ENCODE measurements at regions not wholly inside any gene's neighbourhood (a gene's known extent, or its start where the extent isn't known, plus 50 kb on each side); places are given as distances from the start of the nearest gene placed in this dataset.

DNA sequence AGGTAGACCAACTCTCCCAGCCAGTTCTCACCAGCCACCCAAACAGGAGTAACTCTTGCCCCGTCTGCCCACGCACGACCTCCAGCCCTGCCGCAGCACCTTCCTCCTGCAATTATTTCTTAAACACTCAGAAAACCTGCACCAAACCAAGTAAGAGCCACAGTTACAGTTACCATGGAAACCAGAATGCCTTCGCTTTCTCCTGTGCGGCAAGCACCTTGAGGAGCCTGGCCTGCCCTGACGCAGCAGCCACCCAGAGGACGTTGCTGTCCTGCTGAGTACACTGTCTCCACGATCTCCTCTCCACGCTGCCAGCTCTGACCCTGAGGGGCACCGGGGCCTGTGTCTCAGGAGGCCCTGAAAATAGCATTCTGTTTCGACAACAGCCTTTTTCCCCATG is 94.3 kb upstream of the SMIM21 start:
- H3K4me1 Mint-ChIP-seq (ENCODE audit: low read depth in 2 of 2), result no peaks in the 10 kb centered on the region
- peaks cover 29 to 52% of the 10 kb centered on the region in 2 donors for H3K27me3 Mint-ChIP-seq
- no peak for ATAC-seq (replicated peaks)
- H3K9me3 Mint-ChIP-seq, result no peaks in the 10 kb centered on the region
- no peak overlapping the region for H3K27ac Mint-ChIP-seq
- H3K36me3 Mint-ChIP-seq (ENCODE audit: insufficient read depth), result peaks cover 4% of the 10 kb centered on the region
- DNase-seq, result no peak
- H3K4me3 Mint-ChIP-seq, result no peak overlapping the region

DNA sequence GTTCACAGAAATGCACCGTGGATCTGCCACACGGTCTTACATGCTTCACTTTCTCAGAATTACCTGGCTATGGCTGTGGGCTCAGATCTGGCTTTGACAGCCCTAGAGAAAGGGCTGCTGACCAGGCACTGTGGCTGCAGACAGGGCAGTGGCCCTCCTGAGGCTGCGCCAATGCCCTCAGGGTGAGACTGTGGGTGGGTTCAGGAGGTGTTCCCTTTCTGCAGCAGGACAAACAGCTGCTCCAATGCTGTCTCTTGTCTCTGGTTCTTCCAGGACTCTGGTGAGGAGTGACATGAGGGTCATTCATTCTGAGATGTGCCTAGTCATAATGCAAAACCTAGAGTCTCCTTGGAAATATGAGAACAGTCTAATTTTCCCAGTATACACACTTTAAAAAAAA is 90.5 kb upstream of the SMIM21 start:
- H3K4me3 Mint-ChIP-seq, result no peak overlapping the region

DNA sequence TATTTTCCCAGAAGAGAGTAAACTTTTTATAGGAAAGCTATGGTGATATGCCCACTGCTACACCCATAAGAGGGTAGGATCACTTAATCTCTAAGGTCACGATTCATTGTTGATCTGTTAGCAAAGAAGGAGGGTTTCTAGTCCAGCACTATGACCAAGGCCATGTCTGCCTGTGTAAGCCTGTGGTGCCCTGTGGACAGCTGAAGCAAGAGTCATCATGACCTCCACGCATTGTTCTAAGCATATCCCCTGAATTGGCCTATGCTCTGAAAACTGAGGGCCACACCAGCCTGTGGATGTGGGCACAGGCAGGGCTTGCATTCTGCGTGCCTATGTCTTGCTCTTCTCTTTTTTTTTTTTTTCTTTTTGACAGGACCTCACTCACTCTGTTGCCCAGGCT is 89.8 kb upstream of the SMIM21 start:
- Mint-ChIP-seq H3K4me1 (ENCODE audit: low read depth in 2 of 2) (no peaks in the 10 kb centered on the region), H3K27me3 (peaks cover 26 to 44% of the 10 kb centered on the region in 2 donors), H3K9me3 (no peaks in the 10 kb centered on the region), H3K27ac (no peak overlapping the region), H3K36me3 (ENCODE audit: insufficient read depth) (peaks cover 4% of the 10 kb centered on the region), H3K4me3 (no peak overlapping the region)
- DNase-seq (no peak), ATAC-seq (replicated peaks) (no peak)

More for the DNA sequence above, 90.5 kb upstream of the SMIM21 start:
- Mint-ChIP-seq H3K36me3 (ENCODE audit: insufficient read depth) (peaks cover 4% of the 10 kb centered on the region), H3K27me3 (peaks cover 25 to 45% of the 10 kb centered on the region in 2 donors), H3K4me1 (ENCODE audit: low read depth in 2 of 2) (no peaks in the 10 kb centered on the region), H3K9me3 (no peaks in the 10 kb centered on the region), H3K27ac (no peak overlapping the region)
- ATAC-seq (replicated peaks), result no peak
- no peak for DNase-seq

DNA sequence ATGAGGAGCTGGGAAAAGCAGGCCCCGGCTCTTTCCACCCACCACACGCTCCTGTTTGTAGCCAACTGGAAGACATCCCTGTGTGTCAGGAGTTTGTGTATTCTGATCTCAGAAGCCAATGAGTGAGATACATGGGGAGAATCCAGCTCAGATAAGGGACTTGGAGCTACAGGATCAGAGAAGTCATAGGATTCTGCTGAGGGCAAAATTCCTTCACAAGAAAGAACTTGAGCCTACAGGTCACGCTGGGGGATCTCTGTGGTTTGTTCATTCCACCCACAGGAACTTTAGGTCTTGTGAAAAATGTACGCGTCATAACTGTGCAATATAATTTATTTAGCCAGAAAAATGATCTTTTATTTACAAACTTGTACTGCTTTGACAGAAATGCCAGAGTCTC is 80.1 kb upstream of the SMIM21 start:
- no peaks in the 10 kb centered on the region for H3K36me3 Mint-ChIP-seq (ENCODE audit: insufficient read depth)
- DNase-seq (no peak), ATAC-seq (replicated peaks) (no peak)
- no peaks in the 10 kb centered on the region for H3K4me1 Mint-ChIP-seq (ENCODE audit: low read depth in 2 of 2)
- peaks cover 0 to 1% of the 10 kb centered on the region in 2 donors for H3K9me3 Mint-ChIP-seq
- H3K27me3 Mint-ChIP-seq, result peaks cover 44 to 67% of the 10 kb centered on the region in 2 donors
- no peak overlapping the region for H3K27ac Mint-ChIP-seq
- H3K4me3 Mint-ChIP-seq, result no peak overlapping the region

DNA sequence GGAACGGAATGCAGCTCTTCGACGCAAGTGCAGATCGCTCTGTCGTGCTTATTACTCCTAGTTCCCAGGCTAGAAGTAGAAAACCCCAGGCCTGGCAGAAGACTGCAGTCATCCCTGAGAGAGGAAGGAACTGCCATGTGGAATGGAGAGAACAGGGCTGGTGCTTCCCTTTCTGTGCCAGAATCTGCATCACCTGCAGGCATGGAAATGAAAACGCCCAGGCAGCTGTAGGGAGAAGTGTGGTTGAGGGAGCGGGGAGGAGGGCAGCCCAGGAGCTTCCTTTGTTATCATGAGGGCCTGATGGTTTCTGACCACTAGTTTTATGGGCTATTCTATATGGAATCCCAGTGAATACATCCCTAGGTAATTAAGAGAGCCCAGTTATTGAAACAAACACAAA is 79.4 kb upstream of the SMIM21 start:
- H3K36me3 Mint-ChIP-seq (ENCODE audit: insufficient read depth), result no peaks in the 10 kb centered on the region
- H3K27me3 Mint-ChIP-seq, result peaks cover 49 to 75% of the 10 kb centered on the region in 2 donors
- H3K4me1 Mint-ChIP-seq (ENCODE audit: low read depth in 2 of 2), result no peaks in the 10 kb centered on the region
- no peak for ATAC-seq (replicated peaks)
- no peaks in the 10 kb centered on the region for H3K9me3 Mint-ChIP-seq
- no peak for DNase-seq
- H3K4me3 Mint-ChIP-seq, result no peak overlapping the region
- H3K27ac Mint-ChIP-seq, result no peak overlapping the region

DNA sequence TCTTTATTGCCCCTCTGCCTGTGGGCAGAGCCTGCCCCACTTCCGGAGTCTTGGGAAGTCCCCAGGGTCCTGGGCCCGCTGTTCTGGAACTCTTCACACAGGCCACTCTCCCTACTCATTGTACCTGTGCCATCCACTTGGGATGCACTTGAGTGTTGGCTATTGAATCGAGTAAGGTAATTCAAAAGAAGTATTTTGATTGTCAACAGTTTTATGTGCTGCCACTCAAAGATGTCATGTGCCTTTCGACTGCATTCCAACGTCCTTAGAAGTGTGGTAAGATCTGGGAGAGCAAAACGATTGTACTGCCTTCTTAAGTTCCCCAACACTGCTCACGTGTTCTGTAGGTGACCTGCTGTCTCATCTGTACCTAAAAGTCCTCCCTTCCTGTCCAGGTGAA is 77.0 kb upstream of the SMIM21 start:
- Mint-ChIP-seq H3K9me3 (no peaks in the 10 kb centered on the region), H3K27me3 (peaks cover 45 to 75% of the 10 kb centered on the region in 2 donors), H3K4me1 (ENCODE audit: low read depth in 2 of 2) (no peaks in the 10 kb centered on the region), H3K4me3 (no peak overlapping the region), H3K36me3 (ENCODE audit: insufficient read depth) (no peaks in the 10 kb centered on the region), H3K27ac (no peak overlapping the region)
- ATAC-seq (replicated peaks) (no peak), DNase-seq (no peak)

DNA sequence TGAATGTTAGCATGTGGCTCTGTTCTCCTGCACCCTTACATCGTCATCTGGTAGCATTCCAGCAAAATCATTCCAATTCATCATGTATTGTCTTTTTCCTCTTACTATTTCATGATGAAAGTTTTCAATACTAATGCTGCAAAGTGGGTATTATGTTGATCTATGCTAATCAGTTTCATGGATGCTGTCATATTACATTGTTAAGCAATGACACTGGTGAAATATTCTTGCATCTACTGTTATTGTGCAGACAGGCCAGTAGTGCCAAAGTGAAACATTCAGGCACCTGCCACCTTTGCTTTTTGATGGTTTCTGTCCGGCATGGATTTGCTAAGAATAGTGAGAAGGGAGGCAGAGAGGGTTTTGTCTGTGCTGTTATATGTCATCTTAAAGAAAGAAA is 76.1 kb upstream of the SMIM21 start:
- Mint-ChIP-seq H3K4me3 (no peak overlapping the region), H3K4me1 (ENCODE audit: low read depth in 2 of 2) (no peaks in the 10 kb centered on the region), H3K27me3 (peaks cover 45 to 75% of the 10 kb centered on the region in 2 donors), H3K27ac (no peak overlapping the region), H3K36me3 (ENCODE audit: insufficient read depth) (no peaks in the 10 kb centered on the region), H3K9me3 (no peaks in the 10 kb centered on the region)
- DNase-seq (no peak), ATAC-seq (replicated peaks) (no peak)

DNA sequence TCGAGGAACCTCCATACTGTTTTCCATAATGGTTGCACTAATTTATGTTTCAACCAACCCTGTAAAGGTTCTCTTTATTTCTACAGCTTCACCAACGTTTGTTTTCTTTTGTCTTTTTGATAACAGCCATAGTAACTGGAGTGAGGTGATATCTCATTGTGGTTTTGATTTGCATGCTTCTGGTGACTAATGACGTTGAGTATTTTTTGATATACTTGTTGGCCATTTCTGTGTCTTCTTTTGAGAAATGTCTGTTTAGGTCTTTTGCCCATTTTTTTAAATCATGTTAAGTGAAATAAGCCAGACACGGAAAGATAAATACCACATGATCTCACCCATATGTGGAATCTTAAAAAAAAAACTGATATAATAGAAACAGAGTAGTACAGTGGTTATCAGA is 74.8 kb upstream of the SMIM21 start:
- ATAC-seq (replicated peaks), result no peak
- no peak for DNase-seq
- Mint-ChIP-seq H3K36me3 (ENCODE audit: insufficient read depth) (no peaks in the 10 kb centered on the region), H3K4me1 (ENCODE audit: low read depth in 2 of 2) (no peaks in the 10 kb centered on the region), H3K27ac (no peak overlapping the region), H3K4me3 (no peak overlapping the region), H3K9me3 (no peaks in the 10 kb centered on the region), H3K27me3 (peaks cover 49 to 84% of the 10 kb centered on the region in 2 donors)

DNA sequence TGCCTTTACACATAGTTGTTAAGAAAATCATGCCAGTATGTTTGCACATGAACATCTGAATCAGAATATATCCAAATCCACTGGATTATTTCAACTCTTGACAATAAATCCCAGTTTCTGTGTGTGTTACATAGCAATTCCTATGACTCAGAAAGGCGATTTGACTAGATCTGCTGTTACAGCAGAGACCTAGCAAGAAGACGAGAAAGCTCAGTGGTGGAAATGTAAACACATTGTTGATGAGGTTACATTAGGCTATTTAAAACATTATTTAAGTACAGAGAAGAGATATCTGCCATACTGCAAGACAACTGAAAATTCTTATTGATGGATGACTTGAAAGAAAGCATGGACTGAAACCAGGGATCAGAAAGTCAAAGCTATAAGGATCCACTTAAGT is 73.0 kb upstream of the SMIM21 start:
- no peak overlapping the region for H3K4me3 Mint-ChIP-seq
- ATAC-seq (replicated peaks), result no peak
- no peak for DNase-seq
- H3K27me3 Mint-ChIP-seq, result peaks cover 58 to 84% of the 10 kb centered on the region in 2 donors
- no peaks in the 10 kb centered on the region for H3K4me1 Mint-ChIP-seq (ENCODE audit: low read depth in 2 of 2)
- no peaks in the 10 kb centered on the region for H3K9me3 Mint-ChIP-seq
- no peaks in the 10 kb centered on the region for H3K36me3 Mint-ChIP-seq (ENCODE audit: insufficient read depth)
- no peak overlapping the region for H3K27ac Mint-ChIP-seq

DNA sequence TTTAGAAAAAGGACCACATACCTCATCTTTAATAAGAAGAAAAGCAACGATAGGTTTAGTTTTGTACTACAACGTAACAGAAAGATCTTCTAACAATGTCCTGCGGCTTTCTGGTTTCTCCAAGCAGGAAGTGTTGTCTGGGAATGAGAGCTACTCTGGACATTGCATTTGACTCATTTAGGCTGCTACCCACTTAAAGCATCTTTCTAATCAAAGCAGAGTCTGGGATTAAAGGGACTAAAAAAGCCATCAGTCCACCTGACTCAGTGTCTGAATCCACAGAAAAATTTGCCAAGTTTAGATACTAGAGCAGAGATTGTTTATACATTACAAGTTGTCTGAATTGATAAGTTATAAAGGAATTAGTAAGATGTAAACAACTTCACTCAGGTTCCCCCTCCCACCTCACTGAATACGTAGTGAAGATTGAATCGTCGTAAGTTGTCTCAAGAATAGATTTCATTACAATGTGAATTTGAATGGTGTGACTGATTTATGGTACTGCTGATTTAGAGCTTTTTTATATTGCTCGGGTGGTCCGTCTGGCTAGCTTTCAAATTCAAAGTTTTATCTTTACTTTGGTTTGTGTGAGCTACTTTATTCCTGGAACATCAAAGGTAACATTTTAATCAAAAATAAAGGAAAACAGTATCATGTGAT is 70.2 kb upstream of the SMIM21 start:
- Mint-ChIP-seq H3K4me3 (no peak overlapping the region), H3K27ac (no peak overlapping the region), H3K36me3 (ENCODE audit: insufficient read depth) (no peaks in the 10 kb centered on the region), H3K9me3 (no peaks in the 10 kb centered on the region), H3K4me1 (ENCODE audit: low read depth in 2 of 2) (no peaks in the 10 kb centered on the region), H3K27me3 (peaks cover 55 to 75% of the 10 kb centered on the region in 2 donors)
- ATAC-seq (replicated peaks) (no peak), DNase-seq (no peak)

DNA sequence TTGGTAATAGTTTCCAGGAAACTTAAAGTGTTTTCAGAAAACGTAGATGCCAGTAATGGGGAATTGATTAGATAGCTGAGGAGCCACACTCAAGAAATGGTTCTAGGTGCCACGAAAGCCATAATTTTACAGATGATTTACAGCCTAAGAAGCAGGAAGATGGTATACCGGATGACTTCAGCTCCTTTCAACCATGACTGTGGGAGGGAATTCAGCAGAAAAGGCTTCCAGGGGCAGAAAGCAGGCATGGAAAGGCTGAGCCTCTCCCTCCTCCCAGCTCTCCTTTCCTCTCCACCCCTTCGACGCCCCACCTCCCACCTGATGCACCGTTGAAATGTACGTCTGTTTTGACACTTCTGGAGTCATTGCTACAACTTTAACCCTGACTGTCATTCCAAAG is 68.6 kb upstream of the SMIM21 start:
- Mint-ChIP-seq H3K36me3 (ENCODE audit: insufficient read depth) (no peaks in the 10 kb centered on the region), H3K27ac (no peak overlapping the region), H3K4me1 (ENCODE audit: low read depth in 2 of 2) (no peaks in the 10 kb centered on the region), H3K27me3 (peaks cover 64 to 81% of the 10 kb centered on the region in 2 donors), H3K4me3 (no peak overlapping the region), H3K9me3 (no peaks in the 10 kb centered on the region)
- ATAC-seq (replicated peaks), result no peak
- DNase-seq, result no peak

DNA sequence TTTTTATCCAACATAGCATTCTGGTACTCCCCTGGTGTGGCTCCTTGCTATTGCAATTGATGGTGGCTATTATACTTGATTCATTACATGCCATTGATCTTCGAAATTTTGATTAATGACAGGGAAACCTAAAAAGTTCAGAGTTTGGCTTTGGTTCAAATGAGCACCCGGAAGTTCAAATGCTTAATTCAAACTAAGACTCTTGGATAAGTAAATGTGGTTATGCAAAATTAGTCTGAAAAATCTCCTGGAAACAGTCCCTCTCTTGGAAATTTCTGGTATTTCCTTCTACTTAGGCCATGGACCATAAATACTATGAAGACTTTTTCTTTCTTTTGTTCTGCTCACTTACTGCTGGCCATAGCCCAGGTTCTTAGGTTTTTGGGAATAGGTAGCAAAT is 65.3 kb upstream of the SMIM21 start:
- DNase-seq (no peak), ATAC-seq (replicated peaks) (no peak)
- Mint-ChIP-seq H3K36me3 (ENCODE audit: insufficient read depth) (no peaks in the 10 kb centered on the region), H3K27me3 (peaks cover 68 to 78% of the 10 kb centered on the region in 2 donors), H3K4me1 (ENCODE audit: low read depth in 2 of 2) (no peaks in the 10 kb centered on the region), H3K27ac (no peak overlapping the region), H3K9me3 (no peaks in the 10 kb centered on the region), H3K4me3 (no peak overlapping the region)

DNA sequence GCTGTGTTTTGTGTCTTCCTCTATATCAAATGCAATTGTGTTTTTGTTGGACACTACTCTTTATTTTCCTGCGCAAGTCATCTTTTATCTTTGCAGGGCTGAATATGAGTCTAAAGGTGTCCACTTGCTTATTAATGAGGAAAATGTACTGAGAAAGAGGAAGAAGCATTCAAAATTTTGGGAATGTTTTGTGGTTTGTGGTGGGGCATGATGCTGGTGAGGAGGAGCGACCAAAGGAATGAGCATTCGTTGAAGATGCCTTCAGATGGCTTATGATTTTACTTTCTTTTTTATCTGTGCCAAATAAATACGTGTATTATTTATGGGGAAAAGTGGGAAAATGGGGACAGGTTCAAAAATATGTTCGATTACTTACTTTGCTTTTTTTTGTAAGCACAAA is 63.9 kb upstream of the SMIM21 start:
- Mint-ChIP-seq H3K27ac (no peak overlapping the region), H3K36me3 (ENCODE audit: insufficient read depth) (no peaks in the 10 kb centered on the region), H3K9me3 (no peaks in the 10 kb centered on the region), H3K4me3 (no peak overlapping the region), H3K27me3 (peaks cover 64 to 72% of the 10 kb centered on the region in 2 donors), H3K4me1 (ENCODE audit: low read depth in 2 of 2) (no peaks in the 10 kb centered on the region)
- ATAC-seq (replicated peaks), result no peak
- no peak for DNase-seq

DNA sequence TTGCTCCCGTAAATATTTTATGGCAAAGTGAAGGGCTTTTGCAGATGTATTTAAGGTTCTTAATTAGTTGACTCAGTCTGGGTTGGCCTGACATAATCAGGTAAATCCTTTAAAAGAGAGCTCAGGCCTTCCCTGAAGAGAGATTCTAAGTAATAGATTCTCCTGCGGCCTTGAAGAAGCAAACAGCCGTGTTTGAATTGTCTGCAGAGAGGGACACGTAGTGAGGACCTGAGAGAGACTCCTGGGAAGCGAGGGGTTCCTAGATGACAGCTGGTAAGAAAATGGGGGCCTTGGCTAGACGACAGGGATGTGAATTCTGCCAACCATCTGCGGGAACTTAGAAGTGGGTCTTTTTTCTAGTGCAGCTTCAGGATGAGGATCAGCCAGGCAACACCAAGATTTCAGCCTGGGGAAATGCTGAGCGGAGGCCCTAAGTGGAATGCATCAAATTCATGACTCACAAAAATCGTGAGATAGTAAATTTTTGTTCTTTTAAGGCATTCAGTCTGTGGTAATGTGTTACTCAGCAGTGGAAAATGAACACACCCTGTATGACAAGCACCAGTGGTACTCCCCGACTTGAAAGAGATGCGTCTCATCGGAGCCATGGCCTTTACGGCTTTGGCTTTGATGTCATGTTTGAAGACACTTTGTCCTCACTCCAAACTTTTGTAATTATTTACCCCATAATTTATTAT is 62.1 kb upstream of the SMIM21 start:
- Mint-ChIP-seq H3K4me3 (no peak overlapping the region), H3K27me3 (peaks cover 56 to 70% of the 10 kb centered on the region in 2 donors), H3K36me3 (ENCODE audit: insufficient read depth) (no peaks in the 10 kb centered on the region), H3K4me1 (ENCODE audit: low read depth in 2 of 2) (no peaks in the 10 kb centered on the region), H3K27ac (no peak overlapping the region), H3K9me3 (no peaks in the 10 kb centered on the region)
- no peak for DNase-seq
- no peak for ATAC-seq (replicated peaks)

All from effector memory CD8-positive, alpha-beta T cell (primary cell).